ENCODE measurements at regions not wholly inside any gene's neighbourhood (a gene's known extent, or its start where the extent isn't known, plus 50 kb on each side); places are given as distances from the start of the nearest gene placed in this dataset.

GRCh38 chrX:40184968-40185367 is 87.2 kb upstream of the BCOR start:
- Mint-ChIP-seq H3K27ac (no peak overlapping the region), H3K4me1 (peaks cover 7% of the 10 kb centered on the region), H3K27me3 (no peaks in the 10 kb centered on the region), H3K9me3 (no peaks in the 10 kb centered on the region), H3K36me3 (peaks cover 4% of the 10 kb centered on the region), H3K4me3 (no peak overlapping the region)

GRCh38 chrX:40182615-40183014 is 84.9 kb upstream of the BCOR start:
- H3K36me3 Mint-ChIP-seq = peaks cover 4% of the 10 kb centered on the region
- H3K9me3 Mint-ChIP-seq = no peaks in the 10 kb centered on the region
- no peaks in the 10 kb centered on the region for H3K27me3 Mint-ChIP-seq
- no peak overlapping the region for H3K4me3 Mint-ChIP-seq
- no peaks in the 10 kb centered on the region for H3K4me1 Mint-ChIP-seq
- H3K27ac Mint-ChIP-seq = no peak overlapping the region

- Mint-ChIP-seq H3K4me1 (peaks cover 4% of the 10 kb centered on the region), H3K36me3 (peaks cover 4% of the 10 kb centered on the region), H3K4me3 (no peak overlapping the region), H3K27me3 (no peaks in the 10 kb centered on the region), H3K27ac (no peak overlapping the region), H3K9me3 (no peaks in the 10 kb centered on the region)
These were observed 84.3 kb upstream of the BCOR start for GRCh38 chrX:40182095-40182494.

GRCh38 chrX:40179283-40179682 is 81.5 kb upstream of the BCOR start:
- Mint-ChIP-seq H3K4me1 (peaks cover 6% of the 10 kb centered on the region), H3K27me3 (no peaks in the 10 kb centered on the region), H3K9me3 (no peaks in the 10 kb centered on the region), H3K4me3 (no peak overlapping the region), H3K27ac (no peak overlapping the region), H3K36me3 (no peaks in the 10 kb centered on the region)

- H3K36me3 Mint-ChIP-seq = no peaks in the 10 kb centered on the region
- H3K9me3 Mint-ChIP-seq = no peaks in the 10 kb centered on the region
- H3K4me1 Mint-ChIP-seq = peaks cover 13% of the 10 kb centered on the region
- H3K27ac Mint-ChIP-seq = peak overlapping the region; percentile 90
- no peak overlapping the region for H3K4me3 Mint-ChIP-seq
- H3K27me3 Mint-ChIP-seq = no peaks in the 10 kb centered on the region
These were observed 80.4 kb upstream of the BCOR start for GRCh38 chrX:40177942-40178715.

GRCh38 chrX:40177489-40177888 is 79.7 kb upstream of the BCOR start:
- Mint-ChIP-seq H3K4me3 (peak overlapping the region; percentile 92), H3K27ac (peak overlapping the region; percentile 98), H3K27me3 (no peaks in the 10 kb centered on the region), H3K9me3 (no peaks in the 10 kb centered on the region), H3K4me1 (peaks cover 17% of the 10 kb centered on the region), H3K36me3 (no peaks in the 10 kb centered on the region)

- no peaks in the 10 kb centered on the region for H3K27me3 Mint-ChIP-seq
- H3K36me3 Mint-ChIP-seq = no peaks in the 10 kb centered on the region
- peak overlapping the region; percentile 98 for H3K27ac Mint-ChIP-seq
- peaks cover 17% of the 10 kb centered on the region for H3K4me1 Mint-ChIP-seq
- H3K9me3 Mint-ChIP-seq = no peaks in the 10 kb centered on the region
- H3K4me3 Mint-ChIP-seq = peak overlapping the region; percentile 92
These were observed 79.3 kb upstream of the BCOR start for GRCh38 chrX:40177117-40177430.

GRCh38 chrX:40176351-40177116 is 78.8 kb upstream of the BCOR start:
- peaks cover 17% of the 10 kb centered on the region for H3K4me1 Mint-ChIP-seq
- peak overlapping the region; percentile 98 for H3K27ac Mint-ChIP-seq
- no peaks in the 10 kb centered on the region for H3K27me3 Mint-ChIP-seq
- H3K36me3 Mint-ChIP-seq = no peaks in the 10 kb centered on the region
- H3K9me3 Mint-ChIP-seq = no peaks in the 10 kb centered on the region
- H3K4me3 Mint-ChIP-seq = peak overlapping the region; percentile 92

- no peaks in the 10 kb centered on the region for H3K9me3 Mint-ChIP-seq
- peak overlapping the region; percentile 98 for H3K27ac Mint-ChIP-seq
- peak overlapping the region; percentile 92 for H3K4me3 Mint-ChIP-seq
- peaks cover 22% of the 10 kb centered on the region for H3K4me1 Mint-ChIP-seq
- no peaks in the 10 kb centered on the region for H3K27me3 Mint-ChIP-seq
- no peaks in the 10 kb centered on the region for H3K36me3 Mint-ChIP-seq
These were observed 78.0 kb upstream of the BCOR start for GRCh38 chrX:40175511-40176350.

GRCh38 chrX:40174854-40175510 is 77.2 kb upstream of the BCOR start:
- H3K4me3 Mint-ChIP-seq = peak overlapping the region; percentile 92
- H3K9me3 Mint-ChIP-seq = no peaks in the 10 kb centered on the region
- peak overlapping the region; percentile 100 for H3K27ac Mint-ChIP-seq
- no peaks in the 10 kb centered on the region for H3K36me3 Mint-ChIP-seq
- no peaks in the 10 kb centered on the region for H3K27me3 Mint-ChIP-seq
- H3K4me1 Mint-ChIP-seq = peaks cover 28% of the 10 kb centered on the region

- H3K27me3 Mint-ChIP-seq = no peaks in the 10 kb centered on the region
- H3K27ac Mint-ChIP-seq = peak overlapping the region; percentile 100
- no peaks in the 10 kb centered on the region for H3K9me3 Mint-ChIP-seq
- H3K4me1 Mint-ChIP-seq = peaks cover 34% of the 10 kb centered on the region
- H3K4me3 Mint-ChIP-seq = peak overlapping the region; percentile 92
- no peaks in the 10 kb centered on the region for H3K36me3 Mint-ChIP-seq
These were observed 76.5 kb upstream of the BCOR start for GRCh38 chrX:40174001-40174853.

- peaks cover 34% of the 10 kb centered on the region for H3K4me1 Mint-ChIP-seq
- H3K9me3 Mint-ChIP-seq = no peaks in the 10 kb centered on the region
- H3K4me3 Mint-ChIP-seq = peak overlapping the region; percentile 92
- H3K36me3 Mint-ChIP-seq = no peaks in the 10 kb centered on the region
- H3K27ac Mint-ChIP-seq = peak overlapping the region; percentile 100
- H3K27me3 Mint-ChIP-seq = no peaks in the 10 kb centered on the region
These were observed 75.6 kb upstream of the BCOR start for GRCh38 chrX:40173143-40174000.

GRCh38 chrX:40172401-40173142 is 74.8 kb upstream of the BCOR start:
- H3K27me3 Mint-ChIP-seq = no peaks in the 10 kb centered on the region
- no peaks in the 10 kb centered on the region for H3K9me3 Mint-ChIP-seq
- no peaks in the 10 kb centered on the region for H3K36me3 Mint-ChIP-seq
- peak overlapping the region; percentile 92 for H3K4me3 Mint-ChIP-seq
- H3K27ac Mint-ChIP-seq = peak overlapping the region; percentile 100
- peaks cover 41% of the 10 kb centered on the region for H3K4me1 Mint-ChIP-seq
